Esophagus squamous epithelium (tissue), 5 donors: ENCODE measurements at regions not wholly inside any gene's neighbourhood (a gene's known extent, or its start where the extent isn't known, plus 50 kb on each side); places are given as distances from the start of the nearest gene placed in this dataset.

Experiments
- DNase-seq: peaks from one replicate; lab custom pipeline; 2025; lab: John Stamatoyannopoulos, UW
- H3K27ac ChIP-seq, 4 donors: fragments of 200-600 bp; sonication (generic); one replicate each; pipeline ENCODE4 v1.5.1; 2016 to 2019; ENCODE audit warnings: mild to moderate bottlenecking in 1 of 4
- H3K27me3 ChIP-seq, 4 donors: fragments of 200-600 bp; sonication (generic); 1 replicate in 3 of 4; 2 replicates in 1 of 4; pipeline versions ENCODE4 v1.5.1 to v1.6.0; 2017 to 2021; ENCODE audit warnings: antibody characterized with exemption in 1 of 4
- H3K36me3 ChIP-seq, 3 donors: fragments of 200-600 bp; sonication (generic); one replicate each; pipeline ENCODE4 v1.5.1; 2016 to 2019
- H3K4me1 ChIP-seq, 3 donors: fragments of 200-600 bp; sonication (generic); one replicate each; pipeline ENCODE4 v1.5.1; 2017 to 2019
- H3K4me3 ChIP-seq, 4 donors: fragments of 200-600 bp; sonication (generic); 1 replicate in 3 of 4; 2 replicates in 1 of 4; pipeline ENCODE4 v1.5.1; 2016 to 2019; ENCODE audit warnings: mild to moderate bottlenecking in 2 of 4, moderate library complexity in 1 of 4
- H3K9me3 ChIP-seq, 3 donors: fragments of 200-600 bp; sonication (generic); one replicate each; pipeline ENCODE4 v1.5.1; 2016 to 2019
- POLR2A ChIP-seq, 4 donors: fragments of 450-650 bp; IDR thresholded peaks; one replicate each; pipeline ENCODE4 v1.6.1; 2017; ENCODE audit warnings: antibody characterized with exemption in 4 of 4, mild to moderate bottlenecking in 4 of 4, moderate library complexity in 3 of 4
- WGBS, 2 donors: methylation state at CpG; one replicate each; pipeline ENCODE4 v1.1.5; 2018; 5-methylcytosine and 5-hydroxymethylcytosine counted together
- intact Hi-C: fragments of 100-400 bp; cut with DNase I; formaldehyde crosslinking; loops from one replicate; pipeline ENCODE4 v1.15.0; 2022
- TF ChIP-seq, protein P1 (sequence below), 6 experiments: fragments of 450-650 bp in 4 of 6; fragments of 200-600 bp in 2 of 6; sonication (generic) in 2 of 6; IDR thresholded peaks; one replicate each; pipeline ENCODE4 v1.5.1; 2016 to 2019; ENCODE audit warnings: antibody characterized with exemption in 6 of 6, mild to moderate bottlenecking in 4 of 6, moderate library complexity in 4 of 6
- donor health status: DM: yes; HTN: yes; CAD: no.

DNA sequence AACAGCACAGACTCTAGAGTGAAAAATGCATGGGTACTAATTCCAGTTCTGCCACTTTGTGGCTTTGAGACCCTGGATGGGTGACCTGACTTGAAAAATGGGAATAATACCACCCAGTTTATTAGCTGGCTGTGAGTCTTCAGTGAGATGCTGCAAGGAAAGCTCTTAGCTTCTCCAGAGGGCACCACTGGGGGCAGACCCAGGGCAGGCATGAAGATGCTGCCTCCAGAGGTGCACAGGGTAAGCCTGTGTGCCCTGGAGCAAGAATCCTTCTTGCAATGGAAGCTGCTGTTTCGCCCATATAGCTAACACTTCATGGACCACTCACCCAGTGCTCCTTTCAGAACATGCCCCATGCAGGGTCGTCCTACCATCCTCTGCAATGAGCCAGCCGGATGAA, 75.7 kb downstream of the C5orf15 start:
- DNase-seq, result no peak
- Histone ChIP-seq H3K4me3 (no peak overlapping the region), H3K4me1 (no peaks in the 10 kb centered on the region), H3K27ac (no peak overlapping the region), H3K9me3 (no peaks in the 10 kb centered on the region), H3K27me3 (no peaks in the 10 kb centered on the region), H3K36me3 (no peaks in the 10 kb centered on the region)
- TF ChIP-seq, protein P1, sequence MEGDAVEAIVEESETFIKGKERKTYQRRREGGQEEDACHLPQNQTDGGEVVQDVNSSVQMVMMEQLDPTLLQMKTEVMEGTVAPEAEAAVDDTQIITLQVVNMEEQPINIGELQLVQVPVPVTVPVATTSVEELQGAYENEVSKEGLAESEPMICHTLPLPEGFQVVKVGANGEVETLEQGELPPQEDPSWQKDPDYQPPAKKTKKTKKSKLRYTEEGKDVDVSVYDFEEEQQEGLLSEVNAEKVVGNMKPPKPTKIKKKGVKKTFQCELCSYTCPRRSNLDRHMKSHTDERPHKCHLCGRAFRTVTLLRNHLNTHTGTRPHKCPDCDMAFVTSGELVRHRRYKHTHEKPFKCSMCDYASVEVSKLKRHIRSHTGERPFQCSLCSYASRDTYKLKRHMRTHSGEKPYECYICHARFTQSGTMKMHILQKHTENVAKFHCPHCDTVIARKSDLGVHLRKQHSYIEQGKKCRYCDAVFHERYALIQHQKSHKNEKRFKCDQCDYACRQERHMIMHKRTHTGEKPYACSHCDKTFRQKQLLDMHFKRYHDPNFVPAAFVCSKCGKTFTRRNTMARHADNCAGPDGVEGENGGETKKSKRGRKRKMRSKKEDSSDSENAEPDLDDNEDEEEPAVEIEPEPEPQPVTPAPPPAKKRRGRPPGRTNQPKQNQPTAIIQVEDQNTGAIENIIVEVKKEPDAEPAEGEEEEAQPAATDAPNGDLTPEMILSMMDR (IDR thresholded peaks at IDR 0.05), result no peak
- TF ChIP-seq POLR2A (IDR thresholded peaks at IDR 0.05), result no peak
- WGBS, 2 donors, result 83% methylated on average over 2 of the region's 3 CpGs; no CpG with 5 or more reads in 1 of the 2 donors
- intact Hi-C loops, result no loop called here

DNA sequence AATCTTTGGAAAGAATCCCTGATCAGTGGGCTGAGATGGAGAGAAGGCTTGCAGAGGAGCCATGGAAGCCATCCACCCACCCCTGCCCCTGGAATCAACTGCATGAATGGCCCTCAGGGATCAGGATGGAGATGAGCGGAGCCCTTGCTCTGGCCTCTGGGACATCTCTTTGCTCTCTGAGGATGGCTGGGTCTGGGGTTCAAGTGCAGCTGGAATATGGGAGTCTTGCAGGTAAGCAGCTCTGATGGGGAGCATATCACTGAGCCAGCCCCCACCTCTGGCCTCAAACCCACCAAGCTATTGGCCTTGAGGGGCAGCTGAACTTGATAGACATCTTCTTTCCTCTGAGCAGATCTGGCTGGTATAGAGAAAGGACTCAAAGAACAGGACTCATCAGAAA, 76.1 kb downstream of the C5orf15 start:
- TF ChIP-seq, protein P1 (IDR thresholded peaks at IDR 0.05), result no peak
- no peak for TF ChIP-seq POLR2A (IDR thresholded peaks at IDR 0.05)
- H3K4me1 ChIP-seq, result no peaks in the 10 kb centered on the region
- no peaks in the 10 kb centered on the region for H3K9me3 ChIP-seq
- 88% methylated on average over 1 of the region's 1 CpG; no CpG with 5 or more reads in 1 of the 2 donors for WGBS, 2 donors
- no peak overlapping the region for H3K27ac ChIP-seq
- intact Hi-C loops, result no loop called here
- no peaks in the 10 kb centered on the region for H3K36me3 ChIP-seq
- H3K4me3 ChIP-seq, result no peak overlapping the region
- no peaks in the 10 kb centered on the region for H3K27me3 ChIP-seq
- no peak for DNase-seq

DNA sequence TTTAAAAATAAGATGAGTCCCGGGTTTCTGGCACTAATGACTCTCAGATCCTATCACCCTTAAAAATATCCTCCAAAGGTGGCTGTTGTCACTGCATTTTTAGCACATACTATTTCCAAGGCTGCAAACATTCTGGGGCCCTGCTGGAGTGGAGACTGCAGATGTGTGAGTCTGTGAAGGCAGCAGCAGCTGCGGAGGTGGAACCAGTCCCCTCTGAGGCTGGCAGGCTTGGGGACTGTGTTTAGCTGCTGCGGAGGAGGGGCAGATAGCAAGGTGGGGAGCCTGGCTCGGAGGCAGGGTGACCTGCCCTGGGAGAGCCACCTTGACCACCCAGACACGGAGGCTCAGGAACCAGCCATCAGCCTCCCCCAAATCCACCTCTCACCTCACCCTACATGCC, 77.0 kb downstream of the C5orf15 start:
- Histone ChIP-seq H3K4me1 (no peaks in the 10 kb centered on the region), H3K27ac (no peak overlapping the region), H3K4me3 (no peak overlapping the region), H3K36me3 (no peaks in the 10 kb centered on the region), H3K27me3 (no peaks in the 10 kb centered on the region), H3K9me3 (no peaks in the 10 kb centered on the region)
- intact Hi-C loops, result no loop called here
- TF ChIP-seq, protein P1 (IDR thresholded peaks at IDR 0.05), result no peak
- no peak for TF ChIP-seq POLR2A (IDR thresholded peaks at IDR 0.05)
- no peak for DNase-seq
- WGBS, 2 donors, result 79 to 80% methylated on average over 2 to 4 of the region's 5 CpGs

DNA sequence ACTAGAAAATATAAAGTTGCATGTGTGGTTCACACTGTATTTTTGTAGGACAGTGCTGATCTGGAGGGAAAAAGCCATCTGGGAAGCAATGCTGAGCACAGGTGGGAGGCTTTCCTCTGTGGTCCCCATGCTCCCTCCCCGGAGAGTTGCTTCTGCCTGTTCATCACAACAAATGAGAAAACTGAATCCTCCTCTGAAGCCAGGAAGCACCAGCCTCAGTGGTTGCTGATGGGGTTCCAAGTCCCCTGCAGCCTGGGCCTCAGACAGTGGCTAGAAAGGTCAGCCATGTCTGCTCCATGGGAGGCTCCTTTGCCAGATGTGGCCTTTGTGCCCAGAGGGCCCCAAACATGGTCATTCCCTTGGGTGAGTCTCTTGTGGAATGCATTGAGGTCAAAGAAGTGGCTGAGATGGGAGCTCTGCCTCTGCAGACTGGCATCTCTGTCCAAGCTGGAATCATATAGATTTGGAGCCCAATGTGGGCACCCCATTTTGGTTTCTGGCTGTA, 77.6 kb downstream of the C5orf15 start:
- Histone ChIP-seq H3K27me3 (no peaks in the 10 kb centered on the region), H3K9me3 (no peaks in the 10 kb centered on the region), H3K36me3 (no peaks in the 10 kb centered on the region), H3K27ac (no peak overlapping the region), H3K4me3 (no peak overlapping the region), H3K4me1 (no peaks in the 10 kb centered on the region)
- intact Hi-C loops, result no loop called here
- DNase-seq, result no peak
- TF ChIP-seq, protein P1 (IDR thresholded peaks at IDR 0.05), result no peak
- no peak for TF ChIP-seq POLR2A (IDR thresholded peaks at IDR 0.05)
- WGBS, 2 donors, result 58 to 83% methylated on average over 1 of the region's 1 CpG

DNA sequence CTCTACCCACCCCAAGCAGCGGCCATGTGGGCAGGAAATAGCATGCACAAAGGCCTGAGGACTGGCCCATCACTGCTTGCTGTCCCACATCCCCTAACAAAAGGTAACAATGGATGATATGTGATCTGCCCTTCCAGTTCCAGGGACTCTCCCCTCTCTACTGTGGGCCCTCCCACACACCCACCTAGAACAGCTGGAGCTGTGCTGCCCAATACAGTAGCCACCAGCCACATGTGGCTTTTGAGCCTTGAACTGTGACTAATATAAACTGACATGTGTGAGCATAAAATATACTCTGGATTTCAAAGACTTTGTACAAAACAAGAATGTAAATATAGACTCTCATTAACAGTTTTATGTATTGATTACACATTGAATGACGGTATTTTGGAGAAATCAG, 78.1 kb downstream of the C5orf15 start:
- Histone ChIP-seq H3K9me3 (no peaks in the 10 kb centered on the region), H3K4me1 (no peaks in the 10 kb centered on the region), H3K27ac (no peak overlapping the region), H3K4me3 (no peak overlapping the region), H3K27me3 (no peaks in the 10 kb centered on the region), H3K36me3 (no peaks in the 10 kb centered on the region)
- no peak for TF ChIP-seq POLR2A (IDR thresholded peaks at IDR 0.05)
- TF ChIP-seq, protein P1 (IDR thresholded peaks at IDR 0.05), result no peak
- WGBS, 2 donors, result 84 to 86% methylated on average over 1 to 2 of the region's 2 CpGs
- intact Hi-C loops, result no loop called here
- no peak for DNase-seq
